A549 (cell line): ENCODE measurements at regions not wholly inside any gene's neighbourhood (a gene's known extent, or its start where the extent isn't known, plus 50 kb on each side); places are given as distances from the start of the nearest gene placed in this dataset.

Source experiments
- ATAC-seq, 2 experiments: fragments of 200-7000 bp in 1 of 2; fragments of >200 bp in 1 of 2; cut with Nextera tagmentation in 1 of 2; cut with Tn5 transposase in 1 of 2; 3 replicates each; pipeline versions ENCODE4 v1.8.0 to v1.9.1; 2018 to 2020; ENCODE audit warnings: mild to moderate bottlenecking in 1 of 2, moderate library complexity in 1 of 2
- CTCF ChIA-PET: fragments of 300-600 bp; sonication (Branson Sonifier 250); formaldehyde crosslinking; extraction: SDS; loops from one replicate; lab custom pipeline; 2021; ENCODE audit warnings: antibody characterized with exemption, inconsistent platforms; lab: Yijun Ruan, JAX
- POLR2A ChIA-PET: fragments of 350-600 bp; formaldehyde crosslinking; extraction: SDS; loops from one replicate; lab custom pipeline; 2021; ENCODE audit warnings: antibody characterized with exemption, inconsistent platforms; lab: Yijun Ruan, JAX
- DNase-seq, 2 experiments: peaks; one replicate each; pipeline versions ENCODE4 v3.0.0 to v3.0.0-alpha.2; 2011 to 2016; ENCODE audit warnings: low read depth in 1 of 2, low spot score in 1 of 2
- FAIRE-seq: peaks from 2 replicates; lab custom pipeline; 2011; peaks lifted over from hg19 to GRCh38; lab: Jason Lieb, UNC
- H3K27ac ChIP-seq, 2 experiments: fragments of >200 bp; sonication (Bioruptor Twin); formaldehyde crosslinking; 3 replicates each; pipeline ENCODE4 v1.5.1; 2016 to 2017
- H3K4me1 ChIP-seq: fragments of >200 bp; sonication (Bioruptor Twin); formaldehyde crosslinking; 3 replicates; pipeline ENCODE4 v1.6.1; 2016
- H3K4me2 ChIP-seq: fragments of >200 bp; sonication (Bioruptor Twin); formaldehyde crosslinking; 3 replicates; pipeline ENCODE4 v1.6.1; 2016
- H3K4me3 ChIP-seq: fragments of >200 bp; sonication (Bioruptor Twin); formaldehyde crosslinking; 3 replicates; pipeline ENCODE4 v1.5.1; 2016
- H3K9me3 ChIP-seq: fragments of >200 bp; sonication (Bioruptor Twin); formaldehyde crosslinking; 3 replicates; pipeline ENCODE4 v1.6.1; 2016
- FOSB ChIP-seq: fragments of 250-450 bp; sonication (Bioruptor Pico); IDR thresholded peaks from 2 replicates; pipeline ENCODE4 v1.5.0; 2020; ENCODE audit warnings: mild to moderate bottlenecking, moderate library complexity
- FOXS1 ChIP-seq: fragments of 250-450 bp; sonication (Bioruptor Pico); IDR thresholded peaks from 2 replicates; pipeline ENCODE4 v1.5.0; 2020; ENCODE audit warnings: mild to moderate bottlenecking, moderate library complexity
- HDAC2 ChIP-seq: fragments of 200-600 bp; sonication (generic); IDR thresholded peaks from 2 replicates; pipeline ENCODE4 v1.6.1; 2016
- HMGXB4 ChIP-seq: fragments of 250-450 bp; sonication (Bioruptor Pico); IDR thresholded peaks from 2 replicates; pipeline ENCODE4 v1.5.0; 2021; ENCODE audit warnings: mild to moderate bottlenecking, moderate library complexity, borderline replicate concordance
- JUNB ChIP-seq: fragments of >200 bp; sonication (Bioruptor Twin); formaldehyde crosslinking; IDR thresholded peaks from 2 replicates; pipeline ENCODE4 v1.6.1; 2016
- KDM1A ChIP-seq: fragments of 200-600 bp; sonication (generic); IDR thresholded peaks from 2 replicates; pipeline ENCODE4 v1.6.1; 2016; ENCODE audit warnings: low read depth, mild to moderate bottlenecking
- MAFK ChIP-seq: fragments of 450-650 bp; IDR thresholded peaks from 2 replicates; pipeline ENCODE4 v1.6.1; 2014; ENCODE audit not compliant: partially characterized antibody
- MYC ChIP-seq: IDR thresholded peaks from 2 replicates; pipeline ENCODE4 v1.6.1; 2012; ENCODE audit warnings: mild to moderate bottlenecking, inconsistent platforms, low read length, improper control_type of control experiment, borderline replicate concordance
- NFE2L2 ChIP-seq: fragments of 150-350 bp; conservative IDR thresholded peaks from 2 replicates; pipeline ENCODE4 v1.6.1; 2014; ENCODE audit warnings: low read length
- RAD21 ChIP-seq, 2 experiments: fragments of >200 bp in 1 of 2; sonication (Bioruptor Twin) in 1 of 2; formaldehyde crosslinking in 1 of 2; IDR thresholded peaks in 1 of 2; conservative IDR thresholded peaks in 1 of 2; 2 replicates in 1 of 2; 3 replicates in 1 of 2; pipeline ENCODE4 v1.6.1; 2012 to 2018; ENCODE audit warnings: inconsistent platforms in 1 of 2
- RARB ChIP-seq: fragments of 250-450 bp; sonication (Bioruptor Pico); IDR thresholded peaks from 2 replicates; pipeline ENCODE4 v1.8.0; 2021; ENCODE audit warnings: mild to moderate bottlenecking, moderate library complexity
- SMC3 ChIP-seq: fragments of >200 bp; sonication (Bioruptor Twin); formaldehyde crosslinking; IDR thresholded peaks from 3 replicates; pipeline ENCODE4 v1.6.1; 2018; ENCODE audit warnings: inconsistent platforms
- ZC3H11A ChIP-seq: fragments of 450-650 bp; IDR thresholded peaks from 2 replicates; pipeline ENCODE4 v1.6.1; 2014; ENCODE audit warnings: antibody characterized with exemption, mild to moderate bottlenecking
- WGBS: methylation state at CpG from one replicate; pipeline ENCODE4 v1.1.6; 2017; ENCODE audit errors: missing lambda C conversion rate; 5-methylcytosine and 5-hydroxymethylcytosine counted together
- TF ChIP-seq, protein P1 (sequence below): IDR thresholded peaks from 2 replicates; pipeline ENCODE4 v1.6.1; 2012
- TF ChIP-seq, protein P2 (sequence below): fragments of >200 bp; sonication (Bioruptor Twin); formaldehyde crosslinking; IDR thresholded peaks from 3 replicates; pipeline ENCODE4 v1.5.1; 2016
- TF ChIP-seq, protein P3 (sequence below): fragments of 150-350 bp; IDR thresholded peaks from 2 replicates; pipeline ENCODE4 v1.6.1; 2014; ENCODE audit warnings: low read depth, mild to moderate bottlenecking, low read length

DNA sequence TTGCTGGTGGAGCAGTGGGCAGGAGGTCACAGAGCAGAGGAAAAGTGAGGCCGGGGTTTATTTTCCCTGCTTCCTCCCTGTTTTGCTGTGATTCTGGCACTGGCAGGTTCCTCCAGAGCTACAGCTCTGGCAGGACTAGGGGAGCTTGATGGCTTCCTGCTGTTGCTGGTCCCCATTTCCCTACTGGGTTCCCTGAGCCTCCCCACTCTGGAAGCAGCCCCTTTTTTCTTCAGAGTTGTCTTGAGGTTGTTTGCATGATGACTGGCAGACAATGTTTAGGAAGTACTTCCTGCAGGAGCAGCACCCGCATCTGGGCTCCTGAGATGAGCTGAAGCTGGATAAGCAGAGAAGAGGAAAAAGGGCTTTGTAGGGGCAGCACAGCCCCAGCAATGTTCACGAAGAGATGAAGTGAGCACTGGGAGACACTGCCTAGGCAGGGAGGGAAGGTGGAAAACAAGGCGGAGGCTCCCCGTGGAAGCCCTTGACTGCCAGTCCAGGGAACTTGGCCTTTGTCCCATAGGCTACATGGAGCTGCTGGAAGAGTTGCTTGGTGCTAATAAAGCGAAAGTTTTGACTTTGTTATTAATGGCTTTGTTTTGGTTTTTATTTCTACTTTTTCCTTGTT, 126.9 kb downstream of the SLC38A6 start:
- Histone ChIP-seq H3K4me3 (no peak overlapping the region), H3K27ac (peak overlapping the region in 1 of 2 experiments; percentile 69; a peak in 4 of 6 replicates), H3K9me3 (no peaks in the 10 kb centered on the region), H3K4me2 (no peak overlapping the region), H3K4me1 (peaks cover 19% of the 10 kb centered on the region)
- DNase-seq (no peak), ATAC-seq (no peak), FAIRE-seq (no peak)
- ChIA-PET POLR2A (no interaction called here), CTCF (interaction anchor here (1.1 to 2.5 kb wide), 3 partner anchors 20 to 81 kb away, joined by 3 to 6 read pairs (median 3); no protein-coding TSS in a partner anchor)
- WGBS = 88% methylated on average over 6 of the region's 6 CpGs
- TF ChIP-seq, protein P1, sequence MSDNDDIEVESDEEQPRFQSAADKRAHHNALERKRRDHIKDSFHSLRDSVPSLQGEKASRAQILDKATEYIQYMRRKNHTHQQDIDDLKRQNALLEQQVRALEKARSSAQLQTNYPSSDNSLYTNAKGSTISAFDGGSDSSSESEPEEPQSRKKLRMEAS = no peak
- TF ChIP-seq KDM1A = no peak
- no peak for TF ChIP-seq FOXS1 (CRISPR knock-in tag)
- TF ChIP-seq, protein P2, sequence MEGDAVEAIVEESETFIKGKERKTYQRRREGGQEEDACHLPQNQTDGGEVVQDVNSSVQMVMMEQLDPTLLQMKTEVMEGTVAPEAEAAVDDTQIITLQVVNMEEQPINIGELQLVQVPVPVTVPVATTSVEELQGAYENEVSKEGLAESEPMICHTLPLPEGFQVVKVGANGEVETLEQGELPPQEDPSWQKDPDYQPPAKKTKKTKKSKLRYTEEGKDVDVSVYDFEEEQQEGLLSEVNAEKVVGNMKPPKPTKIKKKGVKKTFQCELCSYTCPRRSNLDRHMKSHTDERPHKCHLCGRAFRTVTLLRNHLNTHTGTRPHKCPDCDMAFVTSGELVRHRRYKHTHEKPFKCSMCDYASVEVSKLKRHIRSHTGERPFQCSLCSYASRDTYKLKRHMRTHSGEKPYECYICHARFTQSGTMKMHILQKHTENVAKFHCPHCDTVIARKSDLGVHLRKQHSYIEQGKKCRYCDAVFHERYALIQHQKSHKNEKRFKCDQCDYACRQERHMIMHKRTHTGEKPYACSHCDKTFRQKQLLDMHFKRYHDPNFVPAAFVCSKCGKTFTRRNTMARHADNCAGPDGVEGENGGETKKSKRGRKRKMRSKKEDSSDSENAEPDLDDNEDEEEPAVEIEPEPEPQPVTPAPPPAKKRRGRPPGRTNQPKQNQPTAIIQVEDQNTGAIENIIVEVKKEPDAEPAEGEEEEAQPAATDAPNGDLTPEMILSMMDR = no peak
- no peak for TF ChIP-seq ZC3H11A
- no peak for TF ChIP-seq JUNB
- TF ChIP-seq FOSB = no peak
- no peak for TF ChIP-seq RARB (CRISPR knock-in tag)
- TF ChIP-seq, protein P3, sequence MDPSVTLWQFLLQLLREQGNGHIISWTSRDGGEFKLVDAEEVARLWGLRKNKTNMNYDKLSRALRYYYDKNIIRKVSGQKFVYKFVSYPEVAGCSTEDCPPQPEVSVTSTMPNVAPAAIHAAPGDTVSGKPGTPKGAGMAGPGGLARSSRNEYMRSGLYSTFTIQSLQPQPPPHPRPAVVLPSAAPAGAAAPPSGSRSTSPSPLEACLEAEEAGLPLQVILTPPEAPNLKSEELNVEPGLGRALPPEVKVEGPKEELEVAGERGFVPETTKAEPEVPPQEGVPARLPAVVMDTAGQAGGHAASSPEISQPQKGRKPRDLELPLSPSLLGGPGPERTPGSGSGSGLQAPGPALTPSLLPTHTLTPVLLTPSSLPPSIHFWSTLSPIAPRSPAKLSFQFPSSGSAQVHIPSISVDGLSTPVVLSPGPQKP = no peak
- no peak for TF ChIP-seq NFE2L2
- no peak for TF ChIP-seq MAFK
- TF ChIP-seq HMGXB4 = no peak

DNA sequence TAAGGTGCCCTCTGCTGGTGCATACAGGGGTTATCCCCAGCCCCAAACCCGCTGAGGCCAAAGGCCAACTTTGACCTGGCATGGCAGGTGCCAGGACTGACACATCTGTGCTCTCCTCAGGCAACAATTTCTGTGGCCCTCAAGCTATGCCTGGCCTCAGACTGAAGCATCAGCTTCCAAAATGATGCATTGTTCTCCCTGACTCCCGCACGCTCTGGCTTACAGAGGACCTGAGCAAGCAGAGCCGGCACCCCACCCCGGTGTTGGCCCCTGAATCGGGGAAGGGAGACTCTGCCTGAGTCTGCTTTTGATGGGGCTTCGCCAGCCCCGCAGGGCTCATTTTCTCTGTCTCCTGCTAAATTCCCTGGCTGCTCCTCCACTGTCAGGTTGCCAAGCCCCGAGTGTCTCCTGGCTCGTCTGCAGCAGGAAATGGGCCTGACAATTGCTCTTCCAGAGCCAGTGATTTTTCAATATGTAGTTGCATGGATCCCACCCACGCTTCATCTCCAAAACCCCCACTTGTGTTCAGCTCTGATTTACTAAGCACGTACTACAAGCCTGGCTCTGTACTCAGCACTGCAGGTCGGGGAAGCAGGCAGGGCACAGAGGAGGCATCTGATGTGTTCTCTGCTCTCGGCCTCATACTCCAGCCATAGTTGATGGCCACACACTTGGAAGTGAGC, 126.1 kb downstream of the SLC38A6 start:
- ChIA-PET POLR2A (no interaction called here), CTCF (interaction anchor here (1.1 to 1.2 kb wide), 2 partner anchors 46 to 82 kb away, joined by 3 read pairs; no protein-coding TSS in a partner anchor)
- H3K27ac ChIP-seq = peak overlapping the region in 1 of 2 experiments; percentile 69; a peak in 3 of 6 replicates
- no peak overlapping the region for H3K4me3 ChIP-seq
- DNase-seq (peak in 1 of 2 experiments; percentile 20), ATAC-seq (no peak), FAIRE-seq (no peak)
- H3K4me1 ChIP-seq = peaks cover 28% of the 10 kb centered on the region
- H3K9me3 ChIP-seq = no peaks in the 10 kb centered on the region
- H3K4me2 ChIP-seq = no peak overlapping the region
- TF ChIP-seq MAFK (no peak), RAD21 (conservative IDR thresholded peaks at IDR 0.05 in 1 of 2, IDR thresholded peaks at IDR 0.05 in 1 of 2) (peak in 1 of 2 experiments; percentile 27; a peak in 2 of 5 replicates), HDAC2 (no peak), SMC3 (0 out of 3 replicates have a peak, but pooled peaks have one; percentile 4)
- 92% methylated on average over 14 of the region's 14 CpGs for WGBS

DNA sequence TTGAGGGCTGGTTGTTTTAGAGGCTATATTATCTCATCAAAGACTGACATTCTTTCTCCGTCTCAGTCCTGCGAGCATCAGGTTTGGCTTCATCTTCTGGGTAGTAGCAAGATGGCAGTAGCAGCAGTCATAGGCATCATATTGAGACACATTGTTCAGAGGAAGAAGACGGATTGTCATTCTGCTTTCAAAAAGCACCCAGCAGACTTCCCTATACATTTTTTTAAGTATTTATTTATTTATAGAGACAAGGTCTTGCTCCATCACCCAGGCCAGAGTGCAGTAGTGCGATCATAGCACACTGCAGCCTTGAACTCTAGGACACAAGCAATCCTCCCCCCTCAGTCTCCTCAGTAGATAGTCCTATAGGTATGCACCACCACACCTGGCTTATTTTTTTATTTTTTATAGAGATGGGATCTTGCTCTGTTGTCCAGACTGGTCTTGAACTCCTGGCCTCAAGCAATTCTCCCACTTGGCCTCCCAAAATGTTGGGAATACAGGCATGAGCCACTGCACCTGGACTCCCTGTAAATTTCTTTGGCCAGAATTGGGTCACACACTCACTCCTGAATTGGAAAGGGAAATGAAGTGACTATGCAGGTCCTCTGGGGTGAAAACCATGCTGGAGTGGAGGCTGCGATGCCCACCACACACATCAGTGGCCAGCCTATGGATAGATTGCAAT, 125.4 kb downstream of the SLC38A6 start:
- no peaks in the 10 kb centered on the region for H3K9me3 ChIP-seq
- CTCF ChIA-PET = no interaction called here
- H3K4me2 ChIP-seq = no peak overlapping the region
- DNase-seq = no peak
- no peak for TF ChIP-seq MYC
- TF ChIP-seq, protein P2 = 0 out of 3 replicates have a peak, but pooled peaks have one; percentile 19
- no peak for ATAC-seq
- WGBS = 91% methylated on average over 5 of the region's 5 CpGs
- no peak for FAIRE-seq
- no peak overlapping the region for H3K4me3 ChIP-seq
- H3K4me1 ChIP-seq = peaks cover 34% of the 10 kb centered on the region
- POLR2A ChIA-PET = no interaction called here
- peak overlapping the region in 1 of 2 experiments; percentile 69; a peak in 3 of 6 replicates for H3K27ac ChIP-seq
